GM12878 (cell line): ENCODE measurements at regions not wholly inside any gene's neighbourhood (a gene's known extent, or its start where the extent isn't known, plus 50 kb on each side); places are given as distances from the start of the nearest gene placed in this dataset.

Experiments used
- ATAC-seq: fragments of 200-7000 bp; cut with Tn5 transposase; 3 replicates; pipeline ENCODE4 v1.9.1; 2020; ENCODE audit warnings: mild to moderate bottlenecking, moderate library complexity
- BruUV-seq: library from RNA; stranded (reverse); fragments of 400-500 nt; replicated peaks from 2 replicates; lab custom pipeline; 2021; lab: Mats Ljungman, UMichigan
- CTCF ChIA-PET: fragments of 300-600 bp; sonication (Branson Sonifier 250); formaldehyde crosslinking; extraction: SDS; loops from one replicate; lab custom pipeline; 2021; ENCODE audit warnings: inconsistent platforms; lab: Yijun Ruan, JAX
- POLR2A ChIA-PET: fragments of 350-600 bp; formaldehyde crosslinking; extraction: SDS; loops from one replicate; lab custom pipeline; 2021; ENCODE audit warnings: inconsistent platforms; lab: Charles Lee
- RAD21 ChIA-PET: fragments of 300-600 bp; sonication (Branson Sonifier 250); formaldehyde crosslinking; loops from one replicate; lab custom pipeline; 2023; ENCODE audit warnings: antibody characterized with exemption; ENCODE audit not compliant: unreplicated experiment; lab: Charles Lee
- SMC1A ChIA-PET: fragments of 300-600 bp; sonication (Branson Sonifier 250); formaldehyde crosslinking; loops from one replicate; lab custom pipeline; 2023; ENCODE audit not compliant: unreplicated experiment, uncharacterized antibody; lab: Charles Lee
- DNase-seq: peaks from one replicate; pipeline ENCODE4 v3.0.0-alpha.2; 2011; ENCODE audit warnings: low read depth, low spot score
- FAIRE-seq: peaks from 3 replicates; lab custom pipeline; 2011; peaks lifted over from hg19 to GRCh38; lab: Jason Lieb, UNC
- H2AFZ ChIP-seq: 2 replicates; pipeline ENCODE4 v1.6.0; 2011; ENCODE audit warnings: low read depth, low read length, control low read depth; ENCODE audit not compliant: control insufficient read depth
- H3K27ac ChIP-seq: 2 replicates; pipeline ENCODE4 v1.5.1; 2011; ENCODE audit warnings: control low read depth; ENCODE audit not compliant: control insufficient read depth, insufficient read depth
- H3K27me3 ChIP-seq, 2 experiments: replicated peaks in 1 of 2; 2 replicates each; pipeline versions ENCODE4 v1.6.0 to v1.6.1; 2011; ENCODE audit warnings: low read length in 1 of 2; ENCODE audit not compliant: control insufficient read depth in 2 of 2, insufficient read depth in 2 of 2
- H3K36me3 ChIP-seq, 2 experiments: 2 replicates each; pipeline ENCODE4 v1.5.1; 2011; ENCODE audit warnings: low read length in 1 of 2; ENCODE audit not compliant: control insufficient read depth in 2 of 2, insufficient read depth in 2 of 2
- H3K4me1 ChIP-seq: 2 replicates; pipeline ENCODE4 v1.6.1; 2011; ENCODE audit warnings: mild to moderate bottlenecking, low read length, moderate library complexity, mixed read lengths; ENCODE audit not compliant: control insufficient read depth, insufficient read depth
- H3K4me2 ChIP-seq: 2 replicates; pipeline ENCODE4 v1.6.0; 2011; ENCODE audit warnings: control low read depth; ENCODE audit not compliant: control insufficient read depth, insufficient read depth
- H3K4me3 ChIP-seq: fragments of 200-600 bp; sonication (generic); 2 replicates; pipeline ENCODE4 v1.5.1; 2016
- H3K79me2 ChIP-seq: 2 replicates; pipeline ENCODE4 v1.6.0; 2011; ENCODE audit warnings: low read length; ENCODE audit not compliant: control insufficient read depth, insufficient read depth
- H3K9ac ChIP-seq: 2 replicates; pipeline ENCODE4 v1.8.0; 2011; ENCODE audit warnings: low read length, control low read depth, mixed read lengths; ENCODE audit not compliant: control insufficient read depth, insufficient read depth
- H3K9me3 ChIP-seq: replicated peaks from 3 replicates; pipeline ENCODE4 v1.5.1; 2011; ENCODE audit warnings: mild to moderate bottlenecking, low read length; ENCODE audit not compliant: control insufficient read depth, insufficient read depth
- H4K20me1 ChIP-seq: 2 replicates; pipeline ENCODE4 v1.6.0; 2011; ENCODE audit not compliant: control insufficient read depth, insufficient read depth
- EGR1 ChIP-seq, 2 experiments: IDR thresholded peaks; 1 replicate in 1 of 2; 2 replicates in 1 of 2; pipeline ENCODE4 v1.6.1; 2011 to 2012; ENCODE audit warnings: low read depth in 2 of 2, low read length in 2 of 2, borderline replicate concordance in 1 of 2, mild to moderate bottlenecking in 1 of 2, moderate library complexity in 1 of 2
- HDAC6 ChIP-seq: fragments of 200-600 bp; sonication (generic); IDR thresholded peaks from one replicate; pipeline ENCODE4 v1.8.0; 2017; ENCODE audit warnings: antibody characterized with exemption; ENCODE audit not compliant: unreplicated experiment
- NFXL1 ChIP-seq: fragments of 450-650 bp; IDR thresholded peaks from 2 replicates; pipeline ENCODE4 v1.6.1; 2017; ENCODE audit warnings: antibody characterized with exemption, mild to moderate bottlenecking, borderline replicate concordance
- RBBP5 ChIP-seq: fragments of 200-600 bp; sonication (generic); conservative IDR thresholded peaks from 2 replicates; pipeline ENCODE4 v1.6.1; 2016
- RFX5 ChIP-seq: IDR thresholded peaks from 2 replicates; pipeline ENCODE4 v1.6.1; 2011; ENCODE audit warnings: low read depth, low read length, improper control_type of control experiment
- TARDBP ChIP-seq: IDR thresholded peaks from 2 replicates; pipeline ENCODE4 v1.6.1; 2016; ENCODE audit warnings: borderline replicate concordance
- WGBS: methylation state at CpG from one replicate; pipeline ENCODE4 v1.1.6; 2016; ENCODE audit warnings: low lambda C conversion rate; ENCODE audit not compliant: insufficient replicate concordance, insufficient coverage; ENCODE audit errors: missing lambda C conversion rate; 5-methylcytosine and 5-hydroxymethylcytosine counted together
- in situ Hi-C: fragments of 300-500 bp; cut with MboI; formaldehyde crosslinking; loops from 9 replicates; pipeline ENCODE4 v1.14.3; 2018; ENCODE audit warnings: mixed read lengths
- intact Hi-C: fragments of 100-400 bp; cut with micrococcal nuclease; formaldehyde crosslinking; loops from one replicate; pipeline ENCODE4 v1.14.2; 2022; ENCODE audit not compliant: unreplicated experiment
- TF ChIP-seq, protein P1 (sequence below): IDR thresholded peaks from 2 replicates; pipeline ENCODE4 v1.6.1; 2012; ENCODE audit warnings: improper control_type of control experiment, low read depth, low read length; ENCODE audit not compliant: insufficient replicate concordance

- RAD21 ChIA-PET: no interaction called here
- Histone ChIP-seq H4K20me1 (no peaks in the 10 kb centered on the region), H3K79me2 (no peaks in the 10 kb centered on the region), H3K4me3 (no peak overlapping the region), H2AFZ (no peak overlapping the region), H3K27ac (no peak overlapping the region), H3K27me3 (no peaks in the 10 kb centered on the region), H3K4me2 (no peak overlapping the region), H3K36me3 (no peaks in the 10 kb centered on the region), H3K4me1 (no peaks in the 10 kb centered on the region), H3K9me3 (no peaks in the 10 kb centered on the region; the same call in 2 of the 3 replicates), H3K9ac (no peak overlapping the region)
- ATAC-seq: 0 out of 3 replicates have a peak, but pooled peaks have one; percentile 27
- no peak for FAIRE-seq
- CTCF ChIA-PET: interaction anchor here (0.7 kb wide), 1 partner anchor 18 kb away, joined by 3 read pairs; no protein-coding TSS in a partner anchor
- intact Hi-C loops (no loop called here), in situ Hi-C loops (no loop called here)
- no TSS peak for BruUV-seq
- no peak for DNase-seq
- SMC1A ChIA-PET: no interaction called here
- TF ChIP-seq NFXL1 (no peak), RFX5 (no peak), EGR1 (IDR thresholded peaks at IDR 0.05; ENCODE audit: borderline replicate concordance in 1 of 2, low read depth in 2 of 2, low read length in 2 of 2) (no peak), HDAC6 (no peak), RBBP5 (no peak), TARDBP (no peak)
- TF ChIP-seq, protein P1, sequence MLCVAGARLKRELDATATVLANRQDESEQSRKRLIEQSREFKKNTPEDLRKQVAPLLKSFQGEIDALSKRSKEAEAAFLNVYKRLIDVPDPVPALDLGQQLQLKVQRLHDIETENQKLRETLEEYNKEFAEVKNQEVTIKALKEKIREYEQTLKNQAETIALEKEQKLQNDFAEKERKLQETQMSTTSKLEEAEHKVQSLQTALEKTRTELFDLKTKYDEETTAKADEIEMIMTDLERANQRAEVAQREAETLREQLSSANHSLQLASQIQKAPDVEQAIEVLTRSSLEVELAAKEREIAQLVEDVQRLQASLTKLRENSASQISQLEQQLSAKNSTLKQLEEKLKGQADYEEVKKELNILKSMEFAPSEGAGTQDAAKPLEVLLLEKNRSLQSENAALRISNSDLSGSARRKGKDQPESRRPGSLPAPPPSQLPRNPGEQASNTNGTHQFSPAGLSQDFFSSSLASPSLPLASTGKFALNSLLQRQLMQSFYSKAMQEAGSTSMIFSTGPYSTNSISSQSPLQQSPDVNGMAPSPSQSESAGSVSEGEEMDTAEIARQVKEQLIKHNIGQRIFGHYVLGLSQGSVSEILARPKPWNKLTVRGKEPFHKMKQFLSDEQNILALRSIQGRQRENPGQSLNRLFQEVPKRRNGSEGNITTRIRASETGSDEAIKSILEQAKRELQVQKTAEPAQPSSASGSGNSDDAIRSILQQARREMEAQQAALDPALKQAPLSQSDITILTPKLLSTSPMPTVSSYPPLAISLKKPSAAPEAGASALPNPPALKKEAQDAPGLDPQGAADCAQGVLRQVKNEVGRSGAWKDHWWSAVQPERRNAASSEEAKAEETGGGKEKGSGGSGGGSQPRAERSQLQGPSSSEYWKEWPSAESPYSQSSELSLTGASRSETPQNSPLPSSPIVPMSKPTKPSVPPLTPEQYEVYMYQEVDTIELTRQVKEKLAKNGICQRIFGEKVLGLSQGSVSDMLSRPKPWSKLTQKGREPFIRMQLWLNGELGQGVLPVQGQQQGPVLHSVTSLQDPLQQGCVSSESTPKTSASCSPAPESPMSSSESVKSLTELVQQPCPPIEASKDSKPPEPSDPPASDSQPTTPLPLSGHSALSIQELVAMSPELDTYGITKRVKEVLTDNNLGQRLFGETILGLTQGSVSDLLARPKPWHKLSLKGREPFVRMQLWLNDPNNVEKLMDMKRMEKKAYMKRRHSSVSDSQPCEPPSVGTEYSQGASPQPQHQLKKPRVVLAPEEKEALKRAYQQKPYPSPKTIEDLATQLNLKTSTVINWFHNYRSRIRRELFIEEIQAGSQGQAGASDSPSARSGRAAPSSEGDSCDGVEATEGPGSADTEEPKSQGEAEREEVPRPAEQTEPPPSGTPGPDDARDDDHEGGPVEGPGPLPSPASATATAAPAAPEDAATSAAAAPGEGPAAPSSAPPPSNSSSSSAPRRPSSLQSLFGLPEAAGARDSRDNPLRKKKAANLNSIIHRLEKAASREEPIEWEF: no peak
- POLR2A ChIA-PET: no interaction called here
- WGBS: 27% methylated on average over 8 of the region's 8 CpGs
Measured at GRCh38 chr21:35457097-35457804, 408.1 kb upstream of the RUNX1 start.
